ENCODE measurements at regions not wholly inside any gene's neighbourhood (a gene's known extent, or its start where the extent isn't known, plus 50 kb on each side); places are given as distances from the start of the nearest gene placed in this dataset.
A peak's percentile ranks its signal among the peaks of the same experiment; 100 is the strongest.

DNA sequence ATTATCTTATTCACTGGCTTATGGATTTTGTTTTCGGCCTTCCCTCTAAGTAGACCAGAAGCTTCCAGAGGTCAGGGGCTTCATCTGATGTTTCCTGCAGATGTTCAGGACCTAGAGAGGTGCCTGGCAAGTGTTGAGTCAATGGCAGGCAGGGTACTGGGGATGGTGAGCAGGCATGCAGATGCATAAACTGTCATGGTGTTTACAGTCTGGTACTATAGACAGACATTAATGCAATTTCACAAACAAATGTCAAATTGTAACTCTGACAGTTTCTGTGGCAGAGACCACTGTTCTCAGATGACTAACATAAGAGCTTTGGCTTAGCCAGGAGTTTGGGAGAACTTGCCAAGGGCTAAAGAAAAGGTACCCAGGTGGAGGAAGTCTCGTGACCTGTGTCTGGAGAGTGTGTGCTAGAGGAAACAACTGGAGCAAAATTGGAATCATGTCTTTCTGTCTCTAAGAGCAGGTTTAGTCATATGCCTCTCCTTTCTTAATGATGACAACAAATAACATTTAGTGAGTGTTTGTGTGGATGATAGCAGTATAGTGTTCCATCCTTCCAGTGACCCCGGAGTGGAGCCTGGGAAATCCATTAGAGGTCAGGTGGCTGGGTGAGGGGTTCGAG is 53.7 kb upstream of the TRAK1 start:
- H3K4me3 ChIP-seq (ENCODE audit: low read depth, low read length): no peak overlapping the region

DNA sequence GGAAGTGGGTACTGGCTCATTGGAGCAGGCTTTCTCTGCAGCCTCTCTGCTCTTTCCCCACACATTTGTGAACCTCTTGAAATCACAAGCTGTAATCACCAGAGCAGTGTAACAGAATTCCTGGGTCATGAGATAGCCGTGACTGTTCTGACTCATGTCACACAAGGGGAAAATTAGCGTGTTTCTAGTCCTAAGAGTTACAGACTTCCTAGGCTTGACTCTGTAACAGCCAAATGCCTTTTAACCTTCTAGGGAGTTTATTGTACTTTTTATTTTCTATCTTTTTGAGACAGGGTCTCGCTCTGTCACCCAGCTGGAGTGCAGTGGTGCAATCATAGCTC is 54.7 kb upstream of the TRAK1 start:
- no peak overlapping the region for H3K4me3 ChIP-seq (ENCODE audit: low read depth, low read length)

DNA sequence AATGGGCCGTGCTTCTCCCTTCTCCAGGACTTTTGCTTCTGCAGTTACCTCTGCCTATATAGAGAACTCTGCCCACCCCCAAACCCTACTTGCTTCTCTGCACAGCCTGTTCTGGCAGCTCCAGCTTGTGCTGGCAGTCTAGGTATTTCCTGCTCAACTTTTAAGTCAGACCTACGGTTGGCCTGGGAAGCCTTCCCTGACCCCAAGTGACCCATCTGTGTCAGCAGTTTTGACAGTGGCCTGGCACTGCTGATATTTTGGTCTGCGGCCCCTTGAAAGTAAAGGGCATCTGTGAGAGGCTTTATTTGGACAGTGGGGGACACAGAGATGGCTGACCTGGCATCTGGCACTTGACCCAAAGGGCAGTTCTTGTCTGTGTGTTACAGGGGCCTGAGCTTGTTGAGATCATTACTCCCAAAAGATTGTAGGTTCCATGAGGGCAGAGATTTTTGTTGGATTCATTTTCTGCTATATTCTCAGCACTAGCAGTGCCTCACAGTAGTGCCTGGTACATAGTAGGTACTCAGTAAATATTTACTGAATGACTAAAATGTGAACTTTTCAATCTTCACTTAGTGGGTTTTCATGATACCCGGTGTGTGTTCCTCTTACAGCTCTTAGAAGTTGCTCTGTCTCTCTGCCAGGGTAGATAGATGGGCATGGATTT is 55.2 kb upstream of the TRAK1 start:
- H3K4me3 ChIP-seq (ENCODE audit: low read depth, low read length): no peak overlapping the region

DNA sequence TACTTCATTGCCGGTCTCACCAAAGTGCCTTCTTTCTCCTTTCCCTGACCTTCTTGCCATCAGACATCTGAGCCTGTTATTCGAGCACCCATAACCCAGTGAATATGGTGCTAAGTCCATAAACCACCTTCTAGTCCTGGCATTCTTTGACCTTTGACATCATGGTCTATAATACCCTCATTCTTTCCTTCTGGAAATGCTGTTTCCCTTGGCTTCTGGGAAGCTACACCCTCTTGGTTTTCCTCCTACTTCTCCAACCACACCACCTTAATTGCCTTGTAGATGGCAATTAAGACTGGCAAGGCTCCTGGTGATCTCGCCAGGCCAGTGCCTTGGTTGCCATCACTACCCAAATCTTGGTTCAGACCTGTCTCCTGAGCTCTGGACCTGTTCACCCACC is 56.1 kb upstream of the TRAK1 start:
- no peak overlapping the region for H3K4me3 ChIP-seq (ENCODE audit: low read depth, low read length)

DNA sequence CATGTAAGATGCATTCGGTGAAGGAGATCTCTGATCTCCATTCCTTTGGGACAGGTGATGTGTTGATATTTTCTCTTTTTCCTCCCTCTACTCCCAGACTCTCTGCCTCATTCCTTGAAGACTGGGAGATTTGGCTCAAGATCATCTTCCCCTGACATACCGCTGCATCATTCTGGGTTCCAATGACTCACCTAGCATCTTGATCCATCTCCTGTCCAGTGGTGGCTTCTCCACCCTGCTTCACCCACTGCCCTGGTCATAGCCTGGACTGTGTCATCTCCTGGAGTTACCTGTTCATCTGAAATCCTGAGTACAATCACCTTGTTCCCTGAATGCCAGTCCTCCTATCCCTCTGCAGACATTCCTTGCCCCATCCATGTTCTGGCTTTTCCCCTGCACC is 57.4 kb upstream of the TRAK1 start:
- no peak overlapping the region for H3K4me3 ChIP-seq (ENCODE audit: low read depth, low read length)

DNA sequence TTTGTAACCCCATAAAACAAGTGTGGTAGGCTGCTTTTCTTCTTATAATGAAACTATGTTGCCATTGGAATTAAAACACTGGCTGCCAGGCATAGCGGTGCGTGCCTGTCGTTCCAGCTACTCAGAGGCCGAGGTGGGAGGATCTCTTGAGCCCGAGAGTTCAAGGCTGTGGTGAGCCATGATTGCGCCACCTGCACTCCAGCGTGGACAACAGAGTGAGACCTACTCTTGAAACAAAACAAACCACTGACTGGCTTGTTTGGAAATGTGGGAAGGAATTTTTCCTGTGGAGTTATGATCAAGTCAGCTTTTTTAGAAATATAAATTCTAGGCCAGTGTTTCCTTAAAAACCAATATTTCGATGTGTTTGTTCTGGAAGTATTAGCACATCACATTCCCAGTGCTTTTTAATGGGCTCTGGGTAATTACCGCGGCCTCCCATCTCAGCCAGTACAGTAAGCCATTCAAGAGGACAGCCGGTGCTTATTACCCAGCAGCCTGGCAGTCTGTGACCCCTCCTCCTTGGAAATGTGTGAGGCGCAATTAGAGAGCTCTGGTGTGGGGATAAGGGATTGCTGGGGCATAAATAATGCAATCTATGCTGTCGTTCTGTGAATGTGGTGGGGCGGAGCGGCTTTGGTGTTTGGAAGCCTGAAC is 58.3 kb upstream of the TRAK1 start:
- no peak overlapping the region for H3K4me3 ChIP-seq (ENCODE audit: low read depth, low read length)

DNA sequence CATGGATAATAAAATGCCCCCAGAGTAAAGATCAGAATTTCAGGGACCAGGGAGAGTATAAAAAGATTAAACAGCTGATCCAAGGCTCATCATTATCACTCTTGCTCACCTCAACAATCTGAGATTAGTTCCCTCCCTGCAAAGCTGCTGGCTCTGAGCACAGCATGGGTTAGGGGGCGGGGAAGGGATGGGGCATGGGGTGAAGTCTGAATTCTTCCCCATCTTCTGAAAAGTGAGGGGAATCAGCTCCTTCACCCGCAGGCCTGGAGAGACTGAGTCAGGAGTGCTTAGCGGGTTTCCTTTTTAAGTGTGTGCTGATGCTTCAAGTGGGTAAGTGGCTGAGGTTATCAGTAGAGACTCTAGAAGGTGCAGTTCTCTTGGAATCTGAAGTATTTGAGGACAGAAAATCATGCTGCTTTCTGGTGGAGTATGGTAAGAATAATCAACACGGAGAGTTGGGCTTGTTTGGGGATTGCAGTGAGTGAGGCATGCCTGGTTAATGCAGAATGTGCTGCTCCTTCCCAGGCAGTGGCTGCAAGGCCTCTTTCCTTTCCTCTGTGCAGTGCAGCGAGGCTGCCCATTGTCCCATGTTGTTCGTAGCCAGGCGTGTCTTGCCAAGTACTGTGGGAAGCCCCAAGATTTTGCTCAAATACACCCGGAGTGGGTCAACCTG is 59.2 kb upstream of the TRAK1 start:
- H3K4me3 ChIP-seq (ENCODE audit: low read depth, low read length): no peak overlapping the region

DNA sequence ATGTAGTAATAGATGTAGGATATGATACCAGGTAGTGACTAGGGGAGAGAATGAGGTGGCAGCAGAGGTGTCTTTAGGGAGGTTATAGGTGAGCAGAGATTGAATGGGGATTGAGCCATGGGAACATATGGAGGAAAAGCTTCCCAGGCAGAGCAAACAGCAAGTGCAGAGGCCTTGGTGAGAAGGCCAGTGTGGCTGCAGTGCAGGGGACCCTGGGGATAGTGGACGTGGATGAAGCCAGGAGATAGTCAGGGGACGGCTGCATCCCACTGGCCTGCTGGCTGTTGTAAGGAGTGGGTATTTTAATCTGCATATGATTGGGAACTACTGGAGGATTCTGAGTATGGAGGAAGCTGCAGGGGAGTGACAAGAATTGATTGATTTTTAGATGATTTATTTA is 62.7 kb upstream of the TRAK1 start:
- H3K4me3 ChIP-seq (ENCODE audit: low read depth, low read length): no peak overlapping the region

DNA sequence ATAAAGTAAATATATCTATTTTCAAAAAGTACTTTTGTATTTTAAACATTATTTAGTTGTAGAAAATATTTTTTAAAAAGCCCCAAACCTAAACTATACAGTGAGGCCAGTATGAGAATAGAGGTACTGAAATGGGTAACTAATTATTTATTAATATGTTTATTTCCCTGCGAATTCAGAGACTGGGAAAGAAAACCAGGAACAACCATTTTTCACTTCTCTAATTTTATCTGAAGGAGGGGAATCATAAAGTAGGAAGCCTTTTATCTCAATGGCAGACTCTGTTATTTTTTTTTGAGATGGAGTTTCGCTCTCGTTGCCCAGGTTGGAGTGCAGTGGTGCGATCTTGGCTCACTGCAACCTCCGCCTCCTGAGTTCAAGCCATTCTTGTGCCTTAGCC is 63.6 kb upstream of the TRAK1 start:
- H3K4me3 ChIP-seq (ENCODE audit: low read depth, low read length): no peak overlapping the region

DNA sequence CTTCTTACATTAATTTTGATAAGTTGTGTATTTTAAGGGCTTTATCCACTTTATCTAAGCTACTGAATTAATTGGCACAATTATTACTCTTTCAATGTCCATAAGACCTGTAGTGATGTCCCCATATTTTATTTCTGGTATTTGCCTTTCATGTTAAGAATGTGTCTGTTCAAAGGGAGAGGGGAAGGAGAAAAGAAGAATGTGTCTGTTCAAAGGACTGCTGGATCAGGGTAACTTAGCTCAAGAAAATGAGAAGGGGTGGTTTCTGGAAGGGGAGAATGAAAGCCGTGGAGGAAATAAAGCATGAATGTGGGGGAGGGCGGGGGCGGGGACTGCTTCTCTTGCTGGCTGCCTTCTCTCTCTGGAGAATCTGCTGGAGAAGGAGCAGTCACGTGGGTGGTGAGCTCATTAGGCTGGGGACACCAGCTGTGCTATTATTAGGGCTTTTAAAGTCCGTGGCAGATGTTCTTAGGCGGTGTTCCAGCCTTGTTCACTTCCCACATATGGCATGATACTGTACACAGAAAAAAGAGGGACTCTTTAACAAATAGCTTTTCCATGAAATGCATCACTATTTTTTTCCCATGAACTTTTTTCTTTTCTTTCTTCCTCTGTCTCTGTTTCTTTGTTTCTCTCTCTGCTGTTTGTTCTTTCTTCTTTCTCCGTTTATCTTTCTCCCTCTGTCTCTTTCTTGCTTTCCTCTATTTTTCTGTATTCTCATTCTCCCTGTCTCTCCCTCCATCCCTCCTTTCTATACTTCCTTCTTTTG is 63.7 kb upstream of the ULK4 start:
- H3K4me3 ChIP-seq (ENCODE audit: low read depth, low read length): no peak overlapping the region

DNA sequence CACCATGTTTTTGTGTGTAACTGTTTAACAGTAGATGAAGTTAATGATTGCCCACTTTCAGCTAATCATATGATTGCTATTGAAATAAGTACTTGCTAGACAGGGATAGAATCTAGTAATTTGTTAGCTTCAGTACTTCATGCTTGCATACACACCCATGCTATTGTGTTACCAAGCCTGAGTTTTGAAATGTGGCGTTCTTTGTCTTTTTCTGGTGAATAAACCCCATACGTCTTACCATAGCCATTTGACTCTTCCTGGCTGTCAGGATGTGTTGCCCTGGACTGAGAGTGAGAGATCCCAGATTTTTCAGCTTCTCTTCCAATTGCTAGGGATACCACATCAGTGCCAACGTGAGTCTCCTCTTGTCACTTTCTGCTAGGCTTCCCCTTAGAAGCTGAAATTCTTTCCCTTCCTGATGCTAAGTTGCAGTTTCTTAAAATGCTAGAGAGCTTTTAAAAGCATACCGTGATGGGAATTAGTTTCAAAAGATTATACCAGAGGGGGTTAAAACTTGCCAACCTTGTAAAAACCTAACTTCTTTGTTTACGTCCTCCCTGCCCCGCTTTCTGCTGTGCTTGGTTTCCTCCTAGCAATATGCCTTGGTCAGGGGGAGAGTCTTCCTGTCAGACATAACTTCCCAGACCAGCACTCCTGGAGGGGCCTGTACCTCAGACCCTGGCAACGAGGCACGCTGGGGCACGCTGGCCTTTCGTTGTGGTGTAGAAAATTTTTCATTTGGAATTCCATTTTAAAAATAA is 62.9 kb upstream of the ULK4 start:
- H3K4me3 ChIP-seq (ENCODE audit: low read depth, low read length): no peak overlapping the region

DNA sequence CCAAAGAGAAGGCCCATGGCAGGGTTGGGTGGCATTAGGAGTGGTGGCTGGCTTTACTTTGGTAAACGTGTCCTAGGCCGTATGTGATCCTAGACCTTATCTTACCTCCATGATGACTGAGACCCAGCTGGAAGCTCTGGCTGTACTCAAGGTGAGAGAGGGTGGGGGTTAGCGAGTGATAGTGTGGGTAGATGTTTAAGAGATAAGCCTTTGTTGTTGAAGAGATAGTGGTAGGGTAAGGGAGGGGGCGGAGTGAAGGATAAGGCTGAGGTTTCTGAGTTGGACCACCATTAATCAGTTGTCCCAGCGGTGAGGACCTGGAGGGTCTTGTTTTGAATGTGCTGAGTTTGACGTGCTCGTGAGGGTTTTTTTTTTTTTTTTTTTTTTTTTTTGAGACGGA is 61.5 kb upstream of the ULK4 start:
- H3K4me3 ChIP-seq (ENCODE audit: low read depth, low read length): no peak overlapping the region

DNA sequence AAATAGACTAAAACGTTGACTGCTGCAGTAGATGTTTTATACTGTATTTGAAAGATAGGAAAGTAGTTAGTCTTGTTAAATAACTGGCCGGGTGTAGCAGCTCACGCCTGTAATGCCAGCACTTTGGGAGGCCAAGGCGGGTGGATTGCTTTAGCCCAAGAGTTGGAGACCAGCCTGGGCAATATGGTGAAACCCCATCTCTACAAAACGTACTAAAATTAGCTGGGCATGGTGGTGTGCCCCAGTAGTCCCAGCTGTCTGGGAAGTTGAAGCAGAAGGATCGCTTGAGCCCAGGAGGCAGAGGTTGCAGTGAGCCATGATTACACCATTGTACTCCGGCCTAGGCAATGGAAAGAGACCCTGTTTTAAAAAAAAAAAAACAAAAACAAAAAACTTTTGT is 60.5 kb upstream of the ULK4 start:
- no peak overlapping the region for H3K4me3 ChIP-seq (ENCODE audit: low read depth, low read length)

DNA sequence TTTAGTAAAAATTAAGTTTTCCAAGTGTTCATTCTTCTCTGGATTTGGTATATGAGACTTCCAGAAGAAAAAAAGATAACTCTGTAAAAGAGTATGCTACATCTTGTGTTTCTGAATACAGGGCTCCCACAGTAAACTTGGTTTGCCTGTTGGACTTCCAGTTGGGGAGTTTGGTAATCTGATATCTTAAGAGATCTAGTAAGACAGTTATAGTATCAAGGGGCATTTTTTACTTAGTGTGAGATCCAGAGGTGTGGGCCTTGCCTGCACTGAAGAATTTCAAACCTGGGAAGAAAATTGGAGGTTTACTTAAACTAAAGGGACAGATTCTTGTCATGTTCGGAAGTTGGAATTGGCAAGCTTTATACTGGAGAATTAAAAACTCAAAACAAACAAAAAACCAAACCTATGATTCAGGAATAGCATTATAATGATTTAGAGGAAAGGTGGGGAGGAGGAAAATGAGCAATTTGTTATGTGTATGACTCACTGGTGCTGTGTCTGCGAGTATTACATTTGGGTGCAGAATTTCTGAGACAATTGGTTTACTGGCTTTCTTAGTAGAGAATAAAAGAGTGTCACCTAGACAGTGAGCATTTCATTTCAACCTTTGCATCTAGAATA is 58.9 kb upstream of the ULK4 start:
- no peak overlapping the region for H3K4me3 ChIP-seq (ENCODE audit: low read depth, low read length)

DNA sequence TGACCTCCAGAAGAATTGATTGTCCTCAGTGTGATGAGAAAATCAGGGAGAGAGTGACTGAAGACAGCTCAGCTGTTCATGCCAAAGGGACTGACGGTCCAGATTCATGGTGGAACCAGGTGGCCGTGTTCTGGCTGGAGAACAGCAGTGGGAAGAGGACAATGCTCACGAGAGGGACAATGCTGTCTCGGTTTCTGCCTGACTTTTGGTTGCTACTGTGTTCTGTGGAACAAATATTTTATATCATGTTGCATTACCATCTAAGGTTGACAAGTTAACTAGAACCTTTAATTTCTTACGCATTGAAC is 58.0 kb upstream of the ULK4 start:
- no peak overlapping the region for H3K4me3 ChIP-seq (ENCODE audit: low read depth, low read length)

DNA sequence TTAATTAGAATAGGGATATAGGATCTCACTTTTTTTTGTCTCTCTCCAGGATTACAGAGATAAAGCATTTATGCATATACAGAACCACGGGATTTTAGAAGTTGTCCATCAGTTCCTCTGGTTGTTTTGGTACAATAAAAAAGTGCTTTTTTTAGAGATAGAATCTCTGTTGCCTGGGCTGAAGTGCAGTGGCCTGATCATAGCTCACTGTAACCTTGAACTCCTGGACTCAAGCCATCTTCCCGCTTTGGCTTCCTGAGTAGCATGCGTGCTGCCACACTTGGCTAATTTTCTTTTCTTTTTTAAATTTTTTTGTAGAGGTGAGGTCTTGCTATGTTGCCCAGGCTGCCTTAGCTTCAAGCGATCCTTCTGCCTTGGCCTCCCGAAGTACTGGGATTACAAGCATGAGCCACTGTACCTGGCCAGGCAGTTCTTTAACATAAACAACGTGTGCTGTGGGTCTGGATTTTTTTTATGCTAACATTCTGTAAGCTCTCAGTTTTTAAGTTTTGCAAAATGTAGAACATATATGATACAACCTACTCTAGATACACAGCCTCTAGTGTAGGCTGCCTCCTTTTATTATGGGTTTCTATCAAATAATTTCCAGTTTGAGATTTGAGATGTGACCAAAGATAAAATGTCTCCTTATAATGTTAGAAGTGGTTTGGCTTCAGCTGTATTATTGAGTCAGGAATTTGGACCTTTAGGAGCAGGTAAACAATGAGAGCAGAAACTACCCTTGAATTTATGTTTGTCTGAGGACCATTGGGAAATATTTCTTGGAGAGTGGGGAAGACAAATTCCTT is 57.4 kb upstream of the ULK4 start:
- H3K4me3 ChIP-seq (ENCODE audit: low read depth, low read length): no peak overlapping the region

DNA sequence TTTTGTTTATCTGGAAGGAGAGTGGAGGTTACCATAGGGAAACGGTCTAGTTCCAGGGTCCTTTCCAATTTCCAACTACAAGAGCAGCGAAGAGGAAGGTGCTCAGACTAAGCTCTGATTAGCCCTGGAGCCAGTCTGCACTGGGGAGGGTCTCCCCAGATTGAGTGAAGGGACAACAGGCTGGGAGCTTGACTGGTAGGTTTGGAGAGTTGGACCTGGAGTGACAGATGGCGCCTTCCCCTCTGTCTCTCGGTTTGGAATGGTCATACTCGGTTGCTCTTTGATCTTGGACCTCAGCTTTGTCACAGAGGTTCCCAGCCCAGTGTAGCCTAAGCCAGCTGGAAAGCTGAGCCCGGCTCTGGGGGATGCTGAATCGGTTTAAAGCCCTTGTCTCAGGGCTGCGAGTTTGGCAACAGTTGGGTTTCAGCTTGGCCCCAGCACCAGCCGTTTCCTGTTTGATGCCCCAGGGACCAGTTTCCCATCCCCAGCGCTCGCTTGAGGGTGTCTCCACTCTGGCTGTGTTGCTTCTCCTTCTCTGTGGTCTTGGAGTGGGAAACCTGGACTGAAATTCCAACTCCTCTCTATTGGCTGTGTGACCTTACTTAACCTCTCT is 53.1 kb upstream of the ULK4 start:
- peak overlapping the region; percentile 55 for H3K4me3 ChIP-seq (ENCODE audit: low read depth, low read length)

DNA sequence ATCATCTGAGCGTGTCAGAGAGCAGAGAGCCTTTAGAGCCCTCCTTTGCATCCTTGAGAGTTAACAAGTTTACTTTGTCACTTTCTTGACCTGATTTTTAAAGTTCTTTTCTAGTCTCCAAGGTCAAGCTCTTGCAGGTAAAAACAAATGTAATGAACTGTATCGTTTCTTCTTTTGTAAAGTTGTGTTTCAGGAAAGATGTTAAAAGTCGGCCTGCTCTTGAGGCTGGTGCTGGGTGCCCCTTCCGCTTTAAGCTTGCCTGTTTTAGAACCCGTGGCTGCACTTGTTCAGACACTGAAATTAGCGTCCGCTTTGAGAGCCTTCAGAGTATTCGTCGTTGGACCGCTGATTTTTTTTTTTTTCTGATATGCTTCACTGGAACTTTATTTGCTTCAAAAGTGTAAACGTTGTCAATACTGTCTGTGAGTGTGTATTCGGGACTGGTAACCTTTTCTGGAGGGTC is 52.6 kb upstream of the ULK4 start:
- peak overlapping the region; percentile 55 for H3K4me3 ChIP-seq (ENCODE audit: low read depth, low read length)

Measured in iPS-11a (cell line).